Sigmoid colon (tissue), 6 donors: ENCODE measurements at regions not wholly inside any gene's neighbourhood (a gene's known extent, or its start where the extent isn't known, plus 50 kb on each side); places are given as distances from the start of the nearest gene placed in this dataset.

Source experiments
- DNase-seq: peaks from one replicate; pipeline ENCODE4 v3.0.0-alpha.2; 2019
- H3K27ac ChIP-seq, 4 donors: fragments of 200-600 bp; sonication (generic); one replicate each; pipeline ENCODE4 v1.5.1; 2016 to 2019; ENCODE audit warnings: mild to moderate bottlenecking in 1 of 4
- H3K27me3 ChIP-seq, 3 donors: fragments of 200-600 bp; sonication (generic); one replicate each; pipeline ENCODE4 v1.5.1; 2019; ENCODE audit warnings: mild to moderate bottlenecking in 1 of 3
- H3K36me3 ChIP-seq, 4 donors: fragments of 200-600 bp; sonication (generic); one replicate each; pipeline ENCODE4 v1.5.1; 2016 to 2019
- H3K4me1 ChIP-seq, 4 donors: fragments of 200-600 bp; sonication (generic); one replicate each; pipeline ENCODE4 v1.5.1; 2017 to 2019
- H3K4me3 ChIP-seq, 4 donors: fragments of 200-600 bp; sonication (generic); one replicate each; pipeline ENCODE4 v1.5.1; 2017 to 2019; ENCODE audit warnings: mild to moderate bottlenecking in 2 of 4, moderate library complexity in 1 of 4
- H3K9me3 ChIP-seq, 4 donors: fragments of 200-600 bp in 3 of 4; sonication (generic) in 3 of 4; one replicate each; pipeline versions ENCODE4 v1.5.1 to v1.6.1; 2013 to 2019
- EP300 ChIP-seq, 4 donors: sonication (generic); formaldehyde crosslinking; IDR thresholded peaks; one replicate each; pipeline ENCODE4 v1.6.1; 2017; ENCODE audit warnings: antibody characterized with exemption in 4 of 4
- POLR2A ChIP-seq, 2 donors: fragments of 450-650 bp; IDR thresholded peaks; one replicate each; pipeline ENCODE4 v1.6.1; 2016; ENCODE audit warnings: antibody characterized with exemption in 2 of 2, mild to moderate bottlenecking in 2 of 2, moderate library complexity in 2 of 2
- POLR2AphosphoS5 ChIP-seq, 4 donors: sonication (generic); formaldehyde crosslinking; IDR thresholded peaks; one replicate each; pipeline ENCODE4 v1.6.1; 2017; ENCODE audit warnings: antibody characterized with exemption in 4 of 4
- WGBS, 2 donors: extraction: QIAGEN DNeasy Blood & Tissue Kit; methylation state at CpG; one replicate each; pipeline ENCODE4 v1.1.7; 2013; 5-methylcytosine and 5-hydroxymethylcytosine counted together
- intact Hi-C: fragments of 100-400 bp; cut with DNase I; formaldehyde crosslinking; loops from one replicate; pipeline ENCODE4 v1.15.1; 2023
- TF ChIP-seq, protein P1 (sequence below), 4 experiments: fragments of 450-650 bp in 3 of 4; fragments of 200-600 bp in 1 of 4; IDR thresholded peaks; one replicate each; pipeline ENCODE4 v1.5.1; 2016 to 2019; ENCODE audit warnings: antibody characterized with exemption in 4 of 4, mild to moderate bottlenecking in 3 of 4, moderate library complexity in 2 of 4
- donor health status: healthy with polysubstance abuse.
- donor health status: healthy.

DNA sequence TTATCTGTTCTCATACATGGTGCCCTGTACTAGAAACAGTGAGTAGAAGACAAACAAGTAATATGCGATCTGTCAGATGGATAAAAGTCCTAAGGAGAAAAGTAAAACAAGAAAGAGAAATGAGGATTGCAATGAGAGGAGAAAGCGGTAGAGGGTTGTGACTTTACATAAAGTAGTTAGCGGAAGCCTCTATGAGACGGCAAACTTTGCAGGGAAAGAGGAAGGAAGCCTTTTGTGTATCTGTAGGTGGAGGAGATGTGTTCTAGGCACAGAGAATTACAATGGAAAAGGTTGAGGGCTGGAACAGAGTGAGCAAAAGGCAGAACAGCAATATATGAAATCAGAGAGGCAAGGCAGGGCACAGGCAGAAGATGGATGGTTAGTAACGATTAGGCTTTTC is 150.4 kb upstream of the SEMA3E start:
- Histone ChIP-seq H3K4me3 (no peak overlapping the region), H3K27ac (no peak overlapping the region), H3K27me3 (no peaks in the 10 kb centered on the region), H3K4me1 (no peaks in the 10 kb centered on the region), H3K36me3 (no peaks in the 10 kb centered on the region), H3K9me3 (no peaks in the 10 kb centered on the region)
- TF ChIP-seq POLR2A (IDR thresholded peaks at IDR 0.05) (no peak), EP300 (IDR thresholded peaks at IDR 0.05) (no peak), POLR2AphosphoS5 (IDR thresholded peaks at IDR 0.05) (no peak)
- TF ChIP-seq, protein P1, sequence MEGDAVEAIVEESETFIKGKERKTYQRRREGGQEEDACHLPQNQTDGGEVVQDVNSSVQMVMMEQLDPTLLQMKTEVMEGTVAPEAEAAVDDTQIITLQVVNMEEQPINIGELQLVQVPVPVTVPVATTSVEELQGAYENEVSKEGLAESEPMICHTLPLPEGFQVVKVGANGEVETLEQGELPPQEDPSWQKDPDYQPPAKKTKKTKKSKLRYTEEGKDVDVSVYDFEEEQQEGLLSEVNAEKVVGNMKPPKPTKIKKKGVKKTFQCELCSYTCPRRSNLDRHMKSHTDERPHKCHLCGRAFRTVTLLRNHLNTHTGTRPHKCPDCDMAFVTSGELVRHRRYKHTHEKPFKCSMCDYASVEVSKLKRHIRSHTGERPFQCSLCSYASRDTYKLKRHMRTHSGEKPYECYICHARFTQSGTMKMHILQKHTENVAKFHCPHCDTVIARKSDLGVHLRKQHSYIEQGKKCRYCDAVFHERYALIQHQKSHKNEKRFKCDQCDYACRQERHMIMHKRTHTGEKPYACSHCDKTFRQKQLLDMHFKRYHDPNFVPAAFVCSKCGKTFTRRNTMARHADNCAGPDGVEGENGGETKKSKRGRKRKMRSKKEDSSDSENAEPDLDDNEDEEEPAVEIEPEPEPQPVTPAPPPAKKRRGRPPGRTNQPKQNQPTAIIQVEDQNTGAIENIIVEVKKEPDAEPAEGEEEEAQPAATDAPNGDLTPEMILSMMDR (IDR thresholded peaks at IDR 0.05), result no peak
- DNase-seq, result no peak
- 87 to 92% methylated on average over 5 of the region's 5 CpGs for WGBS, 2 donors
- intact Hi-C loops, result no loop called here

DNA sequence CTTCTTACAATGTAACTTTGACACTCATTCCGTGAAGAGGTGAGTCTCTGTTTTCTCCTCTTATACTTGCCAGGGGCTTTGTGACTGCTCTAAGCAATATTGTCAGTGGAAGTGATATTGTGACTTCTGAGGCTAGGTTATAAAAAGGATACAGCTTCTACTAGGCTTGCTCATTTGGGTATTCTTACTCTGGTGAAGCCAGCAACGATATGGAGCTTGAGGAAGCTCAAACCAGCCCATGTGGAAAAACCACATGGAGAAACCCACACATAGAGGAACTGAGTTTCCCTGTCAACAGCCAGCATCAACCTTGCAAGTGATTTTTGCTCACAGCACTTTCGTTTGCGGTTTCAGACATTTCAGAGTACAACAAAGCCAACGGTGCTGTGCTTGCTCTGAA is 149.6 kb upstream of the SEMA3E start:
- Histone ChIP-seq H3K27me3 (no peaks in the 10 kb centered on the region), H3K4me3 (no peak overlapping the region), H3K27ac (no peak overlapping the region), H3K9me3 (no peaks in the 10 kb centered on the region), H3K36me3 (no peaks in the 10 kb centered on the region), H3K4me1 (no peaks in the 10 kb centered on the region)
- DNase-seq, result no peak
- no peak for TF ChIP-seq EP300 (IDR thresholded peaks at IDR 0.05)
- TF ChIP-seq POLR2AphosphoS5 (IDR thresholded peaks at IDR 0.05), result no peak
- TF ChIP-seq, protein P1 (IDR thresholded peaks at IDR 0.05), result no peak
- no peak for TF ChIP-seq POLR2A (IDR thresholded peaks at IDR 0.05)
- WGBS, 2 donors, result 83 to 84% methylated on average over 5 of the region's 5 CpGs
- intact Hi-C loops, result no loop called here

DNA sequence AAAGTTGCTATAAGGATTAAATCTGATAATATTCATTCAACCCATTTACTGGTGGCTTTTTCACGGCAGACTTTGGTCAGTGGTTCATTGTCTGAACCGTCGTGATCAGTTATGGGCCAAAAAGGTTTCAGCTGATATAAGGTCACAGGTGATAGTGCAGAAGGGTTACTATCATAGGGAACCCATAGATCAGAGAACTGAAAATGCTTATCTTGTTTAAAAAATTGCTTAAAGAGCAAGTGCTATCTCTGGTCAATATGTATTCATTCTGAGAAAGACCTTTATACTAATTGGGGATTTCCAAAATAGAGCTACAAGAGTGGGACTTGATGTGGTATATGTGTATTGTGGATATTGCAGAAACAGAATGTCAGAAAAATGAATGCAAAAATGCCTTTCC is 147.8 kb upstream of the SEMA3E start:
- no peak overlapping the region for H3K27ac ChIP-seq
- H3K9me3 ChIP-seq, result no peaks in the 10 kb centered on the region
- DNase-seq, result no peak
- intact Hi-C loops, result no loop called here
- H3K4me3 ChIP-seq, result no peak overlapping the region
- H3K36me3 ChIP-seq, result no peaks in the 10 kb centered on the region
- H3K4me1 ChIP-seq, result no peaks in the 10 kb centered on the region
- WGBS, 2 donors, result 84 to 95% methylated on average over 3 of the region's 3 CpGs
- no peaks in the 10 kb centered on the region for H3K27me3 ChIP-seq
- TF ChIP-seq EP300 (IDR thresholded peaks at IDR 0.05), result no peak
- TF ChIP-seq POLR2AphosphoS5 (IDR thresholded peaks at IDR 0.05), result no peak
- TF ChIP-seq, protein P1 (IDR thresholded peaks at IDR 0.05), result no peak
- TF ChIP-seq POLR2A (IDR thresholded peaks at IDR 0.05), result no peak

DNA sequence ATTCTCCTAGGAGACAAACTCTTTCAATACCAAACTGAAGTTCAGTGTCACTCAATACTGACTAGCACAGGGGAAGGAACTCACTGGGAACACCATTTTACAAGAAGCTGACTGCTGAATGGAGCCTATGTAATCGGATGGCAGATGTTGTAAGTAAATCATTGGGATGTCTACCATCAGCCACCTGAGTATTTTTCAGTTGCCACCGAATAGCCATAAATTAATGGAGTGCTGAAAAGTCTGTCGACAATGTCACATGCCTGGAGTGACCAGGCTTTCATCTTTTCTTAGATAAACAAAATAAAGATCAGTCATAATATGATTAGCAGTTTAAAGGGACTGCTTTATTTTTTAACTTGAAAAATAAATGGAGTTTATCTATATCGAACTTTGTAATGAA is 145.9 kb upstream of the SEMA3E start:
- H3K36me3 ChIP-seq, result no peaks in the 10 kb centered on the region
- H3K4me3 ChIP-seq, result no peak overlapping the region
- 18 to 53% methylated on average over 4 of the region's 4 CpGs for WGBS, 2 donors
- no peak overlapping the region for H3K27ac ChIP-seq
- no peak for DNase-seq
- TF ChIP-seq, protein P1 (IDR thresholded peaks at IDR 0.05), result no peak
- TF ChIP-seq POLR2A (IDR thresholded peaks at IDR 0.05), result no peak
- TF ChIP-seq POLR2AphosphoS5 (IDR thresholded peaks at IDR 0.05), result no peak
- no peak for TF ChIP-seq EP300 (IDR thresholded peaks at IDR 0.05)
- H3K9me3 ChIP-seq, result no peaks in the 10 kb centered on the region
- intact Hi-C loops, result no loop called here
- no peaks in the 10 kb centered on the region for H3K27me3 ChIP-seq
- no peaks in the 10 kb centered on the region for H3K4me1 ChIP-seq

- no peak overlapping the region for H3K4me3 ChIP-seq
- no peak for DNase-seq
- H3K36me3 ChIP-seq, result no peaks in the 10 kb centered on the region
- no peaks in the 10 kb centered on the region for H3K9me3 ChIP-seq
- no peaks in the 10 kb centered on the region for H3K4me1 ChIP-seq
- TF ChIP-seq POLR2AphosphoS5 (IDR thresholded peaks at IDR 0.05), result no peak
- TF ChIP-seq, protein P1 (IDR thresholded peaks at IDR 0.05), result no peak
- TF ChIP-seq EP300 (IDR thresholded peaks at IDR 0.05), result no peak
- TF ChIP-seq POLR2A (IDR thresholded peaks at IDR 0.05), result no peak
- intact Hi-C loops, result no loop called here
- no peak overlapping the region for H3K27ac ChIP-seq
- H3K27me3 ChIP-seq, result no peaks in the 10 kb centered on the region
- WGBS, 2 donors, result 83% methylated on average over 3 of the region's 3 CpGs
Observed at GRCh38 chr7:83793558-83793957, 144.6 kb upstream of the SEMA3E start.
